Activated CD4-positive, alpha-beta T cell treated with anti-CD3 and anti-CD28 coated beads, Interleukin-10, Interleukin-2, amounts not matched to agents 100 ng/mL and 50 ng/mL, durations not matched to agents 16 hours and 8 hours (primary cell): ENCODE measurements at regions not wholly inside any gene's neighbourhood (a gene's known extent, or its start where the extent isn't known, plus 50 kb on each side); places are given as distances from the start of the nearest gene placed in this dataset.
A peak's percentile ranks its signal among the peaks of the same experiment; 100 is the strongest.
"Not testable (repeated sequence)": the region's sequence is repeated elsewhere in the genome, so short reads cannot be mapped to it uniquely, and the experiment has no call there.

ENCODE experiments used
- DNase-seq: peaks from one replicate; pipeline ENCODE4 v3.0.0-alpha.2; 2020

DNA sequence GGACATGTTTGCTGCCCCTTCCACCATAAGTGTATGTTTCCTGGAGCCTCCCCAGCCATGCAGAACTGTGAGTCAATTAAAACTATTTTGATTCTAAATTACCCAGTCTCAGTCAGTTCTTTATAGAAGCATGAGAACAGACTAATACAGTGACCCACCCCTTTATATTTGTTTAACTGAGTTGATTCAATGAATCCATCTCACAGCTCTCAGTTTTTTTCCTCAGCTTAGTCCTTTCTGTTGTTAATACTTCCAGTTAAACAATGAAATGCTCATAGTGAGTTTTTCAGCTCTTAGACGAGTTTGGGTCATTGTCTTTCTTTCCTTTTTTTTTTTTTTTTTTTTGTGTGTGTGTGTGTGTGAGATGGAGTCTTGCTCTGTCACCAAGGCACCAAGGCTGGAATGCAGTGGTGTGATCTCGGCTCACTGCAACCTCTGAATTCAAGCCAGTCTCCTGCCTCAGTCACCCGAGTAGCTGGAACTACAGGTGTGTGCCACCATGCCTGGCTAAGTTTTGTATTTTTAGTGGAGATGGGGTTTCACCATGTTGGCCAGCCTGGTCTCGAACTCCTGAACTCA is 627.4 kb downstream of the SPATA31A7 start:
- DNase-seq = not testable (repeated sequence)

DNA sequence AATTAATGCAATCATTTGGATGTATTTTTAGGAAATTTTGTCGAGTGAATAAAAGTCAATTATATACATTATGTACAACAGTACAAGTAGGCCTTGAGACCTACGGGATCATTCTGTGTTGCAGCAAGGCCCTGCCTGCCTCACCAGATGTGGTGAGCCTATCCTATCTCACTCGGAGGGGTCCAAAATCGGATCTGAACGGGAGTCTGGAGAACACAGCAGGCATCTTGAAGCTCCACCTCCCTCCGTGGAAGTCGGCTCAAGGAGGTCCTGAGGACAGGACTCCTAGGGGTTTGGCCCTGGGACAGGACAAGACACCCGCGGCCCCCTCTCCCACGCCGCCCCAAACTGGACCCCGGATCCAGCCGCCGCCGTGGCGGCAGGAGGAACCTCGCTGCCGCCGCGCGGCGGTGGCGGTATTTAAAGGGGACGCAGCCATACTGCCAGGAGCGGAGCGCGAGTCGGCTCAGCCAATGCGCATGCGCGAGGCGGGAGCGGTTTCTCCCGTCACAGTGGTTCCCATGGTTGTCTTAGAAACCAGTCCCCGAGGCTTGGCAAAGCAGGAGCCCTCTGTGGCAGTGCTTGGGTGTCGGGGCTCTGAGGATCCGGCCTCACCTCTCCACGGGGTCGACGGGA is 663.9 kb downstream of the SPATA31A7 start:
- peak; percentile 93 for DNase-seq

DNA sequence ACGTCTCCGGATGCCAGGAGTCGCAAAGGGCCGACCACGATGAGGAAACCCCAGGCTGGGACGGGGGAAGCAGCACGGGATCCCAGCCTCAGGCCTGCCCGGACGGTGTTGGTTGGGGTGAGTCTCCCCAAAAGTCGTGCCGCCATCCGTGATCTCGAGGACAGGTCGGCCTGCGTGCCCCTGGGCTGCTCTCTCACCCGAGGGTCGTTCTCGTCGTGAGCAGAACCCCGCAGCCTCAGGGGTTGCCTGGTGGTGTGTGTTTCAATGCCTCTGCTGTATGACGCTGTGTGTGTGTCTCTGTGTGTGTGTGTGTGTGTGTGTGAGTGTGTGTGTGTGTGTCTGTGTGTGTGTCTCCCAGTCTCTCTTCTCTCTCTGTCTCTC is 664.4 kb downstream of the SPATA31A7 start:
- not testable (repeated sequence) for DNase-seq

DNA sequence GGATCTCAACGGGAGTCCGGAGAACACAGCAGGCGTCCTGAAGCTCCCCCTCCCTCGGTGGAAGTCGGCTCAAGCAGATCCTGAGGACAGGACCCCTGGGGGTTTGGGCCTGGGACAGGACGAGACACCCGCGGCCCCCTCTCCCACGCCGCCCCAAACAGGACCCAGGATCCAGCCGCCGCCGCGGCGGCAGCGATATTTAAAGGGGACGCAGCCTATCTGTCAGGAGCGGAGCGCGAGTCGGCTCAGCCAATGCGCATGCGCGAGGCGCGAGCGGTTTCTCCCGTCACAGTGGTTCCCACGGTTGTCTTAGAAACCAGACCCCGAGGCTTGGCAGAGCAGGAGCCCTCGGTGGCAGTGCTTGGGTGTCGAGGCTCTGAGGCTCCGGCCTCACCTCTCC is 666.4 kb downstream of the SPATA31A7 start:
- not testable (repeated sequence) for DNase-seq

DNA sequence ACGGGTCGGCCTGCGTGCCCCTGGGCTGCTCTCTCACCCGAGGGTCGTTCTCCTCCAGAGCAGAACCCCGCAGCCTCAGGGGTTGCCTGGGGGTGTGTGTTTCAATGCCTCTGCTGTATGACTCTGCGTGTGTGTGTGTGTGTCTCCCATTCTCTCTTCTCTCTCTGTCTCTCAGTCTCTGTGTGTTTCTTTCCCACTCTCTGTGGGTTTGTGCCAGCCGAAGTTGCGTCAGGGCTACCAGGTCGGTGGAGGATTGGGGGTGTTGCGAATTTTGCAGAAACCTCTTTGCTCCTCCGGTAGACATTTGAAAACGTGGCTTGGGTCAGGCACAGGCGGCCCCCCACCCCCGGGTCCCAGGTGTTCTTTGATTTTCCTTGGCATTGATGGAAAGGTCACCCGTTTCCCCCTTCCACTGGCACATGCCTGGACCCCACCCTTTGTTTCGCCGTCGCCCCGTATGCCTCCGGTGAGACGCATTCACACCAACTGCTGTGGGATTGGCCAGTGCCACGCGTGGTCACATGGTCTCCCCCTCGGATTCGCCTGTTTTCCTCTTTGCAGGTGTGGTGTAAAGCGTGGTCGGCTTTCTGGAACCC is 667.1 kb downstream of the SPATA31A7 start:
- not testable (repeated sequence) for DNase-seq

DNA sequence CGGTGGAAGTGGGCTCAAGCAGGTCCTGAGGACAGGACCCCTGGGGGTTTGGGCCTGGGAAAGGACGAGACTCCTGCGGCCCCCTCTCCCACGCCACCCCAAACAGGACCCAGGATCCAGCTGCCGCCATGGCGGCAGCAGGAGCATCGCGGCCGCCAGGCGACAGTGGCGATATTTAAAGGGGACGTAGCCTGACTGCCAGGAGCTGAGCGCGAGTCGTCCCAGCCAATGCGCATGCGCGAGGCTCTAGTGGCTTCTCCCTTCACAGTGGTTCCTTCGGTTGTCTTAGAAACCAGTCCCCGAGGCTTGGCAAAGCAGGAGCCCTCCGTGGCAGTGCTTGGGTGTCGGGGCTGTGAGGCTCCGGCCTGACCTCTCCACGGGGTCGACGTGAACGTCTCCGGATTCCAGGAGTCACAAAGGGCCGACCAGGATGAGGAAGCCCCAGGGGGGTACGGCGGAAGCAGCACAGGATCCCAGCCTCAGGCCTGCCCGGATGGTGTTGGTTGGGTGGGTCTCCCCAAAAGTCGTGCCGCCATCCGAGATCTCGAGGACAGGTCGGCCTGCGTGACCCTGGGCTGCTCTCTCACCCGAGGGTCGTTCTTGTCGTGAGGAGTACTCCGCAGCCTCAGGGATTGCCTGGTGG is 668.0 kb downstream of the SPATA31A7 start:
- not testable (repeated sequence) for DNase-seq

DNA sequence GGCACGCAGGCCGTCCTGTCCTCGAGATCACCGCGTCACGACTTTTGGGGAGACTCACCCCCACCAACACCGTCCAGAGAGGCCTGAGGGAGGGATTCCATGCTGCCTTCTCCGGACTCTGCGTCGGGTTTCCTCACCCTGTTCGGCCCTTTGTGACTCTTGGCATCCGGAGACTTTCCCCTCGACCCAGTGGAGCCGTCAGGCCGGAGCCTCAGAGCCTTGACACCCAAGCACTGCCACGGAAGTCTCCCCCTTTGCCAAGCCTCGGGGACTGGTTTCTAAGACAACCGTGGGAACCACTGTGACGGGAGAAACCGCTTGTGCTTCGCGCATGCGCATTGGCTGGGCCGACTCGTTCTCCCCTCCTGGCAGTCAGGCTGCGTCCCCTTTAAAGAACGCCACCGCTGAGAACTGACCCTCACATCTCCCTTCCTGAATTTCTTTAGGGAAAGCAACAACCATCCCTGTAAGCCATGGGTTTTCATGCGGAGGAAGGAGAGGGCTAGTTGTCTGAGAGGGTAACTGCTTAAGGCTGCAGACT is 672.7 kb downstream of the SPATA31A7 start:
- peak; percentile 62 for DNase-seq

DNA sequence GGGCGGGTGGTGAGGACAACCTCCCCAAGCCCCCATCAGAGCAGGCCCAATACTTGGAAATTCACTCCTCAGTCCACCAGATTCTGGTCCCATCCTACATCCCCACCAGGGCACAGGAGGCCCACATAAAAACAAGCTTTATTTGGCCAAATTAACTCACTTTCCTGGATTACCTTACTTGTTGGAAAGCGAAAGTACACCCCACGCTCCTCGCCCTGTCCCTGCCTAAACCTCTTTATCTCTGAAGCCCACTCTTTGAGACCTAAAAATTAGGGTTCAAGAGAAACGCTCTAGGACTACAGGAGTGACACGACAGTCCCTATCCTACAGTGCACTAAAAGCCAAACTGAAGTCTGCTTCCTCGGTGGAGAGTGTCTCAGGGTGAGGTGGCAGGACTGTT is 674.6 kb downstream of the SPATA31A7 start:
- DNase-seq = not testable (repeated sequence)

DNA sequence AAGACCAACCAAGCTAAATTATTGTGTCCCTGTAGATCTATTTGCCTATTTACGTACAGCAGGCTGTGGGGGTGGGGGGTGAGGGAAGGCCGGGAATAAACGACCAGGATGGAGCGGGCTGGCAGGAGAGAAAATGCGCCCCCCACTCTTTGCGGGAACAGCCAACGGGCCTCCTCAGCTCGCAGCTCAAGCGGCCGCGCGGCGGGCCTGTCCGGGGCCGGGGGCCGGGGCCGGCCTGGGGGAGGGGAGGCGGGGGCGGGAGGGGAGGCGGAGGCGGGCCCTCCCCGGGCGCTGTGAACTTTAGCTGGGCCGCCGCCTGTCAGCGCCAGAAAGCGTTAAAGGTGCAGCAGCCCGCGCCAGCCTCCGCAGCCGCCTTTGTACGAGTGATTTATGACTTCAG is 679.1 kb downstream of the SPATA31A7 start:
- DNase-seq = not testable (repeated sequence)

DNA sequence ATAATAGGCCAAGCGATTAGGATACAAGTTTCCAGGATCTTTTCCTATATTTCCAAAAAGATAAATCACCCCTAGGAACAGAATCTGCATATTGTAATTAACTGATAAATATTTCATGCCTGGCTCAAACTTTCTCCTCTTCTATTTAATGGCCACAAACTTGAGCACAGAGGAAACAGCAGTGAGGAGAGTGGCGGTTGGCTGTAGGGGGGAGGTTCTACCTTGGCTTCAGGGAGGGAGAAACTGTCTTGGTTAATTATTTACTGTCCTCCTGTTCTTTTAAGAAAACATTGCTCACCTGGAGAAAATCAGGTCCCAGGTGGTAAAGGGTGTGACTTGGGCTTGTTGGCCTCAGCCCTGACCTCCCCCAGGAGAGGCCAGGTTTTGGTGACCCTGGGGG is 682.5 kb downstream of the SPATA31A7 start:
- DNase-seq = not testable (repeated sequence)
